GM23338 (cell line): ENCODE measurements at regions not wholly inside any gene's neighbourhood (a gene's known extent, or its start where the extent isn't known, plus 50 kb on each side); places are given as distances from the start of the nearest gene placed in this dataset.

ENCODE experiments used
- ATAC-seq: fragments of 200-7000 bp; cut with Tn5 transposase; 3 replicates; pipeline ENCODE4 v1.9.1; 2020
- DNase-seq: peaks from one replicate; pipeline ENCODE4 v3.0.0-alpha.2; 2015; ENCODE audit warnings: low spot score
- H2AFZ ChIP-seq: fragments of 200-600 bp; sonication (generic); 2 replicates; pipeline ENCODE4 v1.8.0; 2016; ENCODE audit warnings: antibody characterized with exemption, mild to moderate bottlenecking, moderate library complexity
- H3F3A ChIP-seq: fragments of 200-600 bp; sonication (generic); replicated peaks from 2 replicates; pipeline ENCODE4 v1.8.0; 2017; ENCODE audit warnings: antibody characterized with exemption, mixed run types, low read depth
- H3K27ac ChIP-seq: fragments of 200-600 bp; sonication (generic); 2 replicates; pipeline ENCODE4 v1.6.1; 2016; ENCODE audit warnings: low read depth
- H3K27me3 ChIP-seq: fragments of 200-600 bp; sonication (generic); 2 replicates; pipeline ENCODE4 v1.8.0; 2016; ENCODE audit warnings: mild to moderate bottlenecking, mixed run types, moderate library complexity; ENCODE audit not compliant: insufficient read depth
- H3K36me3 ChIP-seq: fragments of 200-600 bp; sonication (generic); 2 replicates; pipeline ENCODE4 v1.8.0; 2016; ENCODE audit warnings: mild to moderate bottlenecking; ENCODE audit not compliant: insufficient read depth
- H3K4me1 ChIP-seq: fragments of 200-600 bp; sonication (generic); 2 replicates; pipeline ENCODE4 v1.8.0; 2016; ENCODE audit warnings: mild to moderate bottlenecking, moderate library complexity; ENCODE audit not compliant: insufficient read depth
- H3K4me2 ChIP-seq: fragments of 200-600 bp; sonication (generic); 2 replicates; pipeline ENCODE4 v1.7.1; 2017; ENCODE audit warnings: mixed run types
- H3K4me3 ChIP-seq: fragments of 200-600 bp; sonication (generic); 2 replicates; pipeline ENCODE4 v1.6.1; 2016; ENCODE audit warnings: mixed run types
- H3K79me2 ChIP-seq: fragments of 200-600 bp; sonication (generic); replicated peaks from 2 replicates; pipeline ENCODE4 v1.8.0; 2017; ENCODE audit warnings: mild to moderate bottlenecking; ENCODE audit not compliant: insufficient read depth
- H3K9me2 ChIP-seq: fragments of 200-600 bp; sonication (generic); 2 replicates; pipeline ENCODE4 v1.8.0; 2017; ENCODE audit not compliant: insufficient read depth
- H4K20me1 ChIP-seq: fragments of 200-600 bp; sonication (generic); replicated peaks from 2 replicates; pipeline ENCODE4 v1.8.0; 2017; ENCODE audit warnings: mild to moderate bottlenecking; ENCODE audit not compliant: insufficient read depth
- H3K27ac Mint-ChIP-seq: 2 replicates; pipeline ENCODE4 v1.8.0; 2020; ENCODE audit warnings: inconsistent platforms, mild to moderate bottlenecking, moderate library complexity, mixed read lengths
- H3K27me3 Mint-ChIP-seq: 3 replicates; pipeline ENCODE4 v1.8.0; 2022; ENCODE audit warnings: low read depth, mild to moderate bottlenecking, moderate library complexity, mixed read lengths, inconsistent platforms; ENCODE audit not compliant: insufficient read depth, poor library complexity
- H3K36me3 Mint-ChIP-seq: 3 replicates; pipeline ENCODE4 v1.8.0; 2021; ENCODE audit warnings: low read depth, mild to moderate bottlenecking, inconsistent platforms, moderate library complexity, mixed read lengths
- H3K4me1 Mint-ChIP-seq: 3 replicates; pipeline ENCODE4 v1.8.0; 2020; ENCODE audit warnings: mild to moderate bottlenecking, inconsistent platforms, mixed read lengths
- H3K4me3 Mint-ChIP-seq: 3 replicates; pipeline ENCODE4 v1.8.0; 2021; ENCODE audit warnings: moderate library complexity, mild to moderate bottlenecking, inconsistent platforms, mixed read lengths
- H3K9me3 Mint-ChIP-seq: 3 replicates; pipeline ENCODE4 v1.8.0; 2020; ENCODE audit warnings: moderate library complexity, mild to moderate bottlenecking, inconsistent platforms, mixed read lengths
- EZH2phosphoT487 ChIP-seq: fragments of 200-600 bp; sonication (generic); IDR thresholded peaks from one replicate; pipeline ENCODE4 v1.8.1; 2018; ENCODE audit warnings: antibody characterized with exemption; ENCODE audit not compliant: unreplicated experiment
- JUNB ChIP-seq: IDR thresholded peaks from one replicate; pipeline ENCODE4 v1.6.1; 2016; ENCODE audit warnings: antibody characterized with exemption; ENCODE audit not compliant: unreplicated experiment
- NANOG ChIP-seq: IDR thresholded peaks from 2 replicates; pipeline ENCODE4 v1.6.1; 2016; ENCODE audit warnings: antibody characterized with exemption, borderline replicate concordance
- TF ChIP-seq, protein P1 (sequence below): fragments of 250-450 bp; sonication (Bioruptor Pico); IDR thresholded peaks from 2 replicates; pipeline ENCODE4 v1.5.0; 2020; ENCODE audit warnings: mild to moderate bottlenecking, moderate library complexity
- TF ChIP-seq, protein P2 (sequence below), 2 experiments: fragments of 200-600 bp in 1 of 2; sonication (generic) in 1 of 2; conservative IDR thresholded peaks; 2 replicates each; pipeline versions ENCODE4 v1.5.1 to v1.6.1; 2016 to 2017; ENCODE audit warnings: antibody characterized with exemption in 2 of 2, low read depth in 2 of 2, mild to moderate bottlenecking in 2 of 2, moderate library complexity in 1 of 2

DNA sequence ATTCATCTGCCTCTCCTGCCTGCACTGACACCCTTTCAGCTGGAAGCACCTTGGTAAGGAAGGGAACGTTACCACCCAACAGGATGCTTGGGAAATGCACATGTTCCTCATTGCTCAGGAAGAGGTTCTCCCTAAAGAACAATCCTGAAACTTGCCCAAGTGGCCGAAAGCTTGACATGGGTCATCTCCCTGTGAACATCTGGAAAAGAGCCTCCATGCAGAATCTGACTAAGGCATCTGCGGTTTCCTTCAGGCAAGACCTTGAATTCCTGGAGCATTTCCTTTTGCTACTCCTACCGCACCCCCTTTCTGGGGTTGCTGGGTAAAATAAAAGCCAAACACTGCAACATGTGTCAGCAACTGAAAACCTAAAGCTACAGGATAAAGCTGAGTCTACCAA lies 68.7 kb upstream of the SNRK start (continued):
- TF ChIP-seq, protein P1, sequence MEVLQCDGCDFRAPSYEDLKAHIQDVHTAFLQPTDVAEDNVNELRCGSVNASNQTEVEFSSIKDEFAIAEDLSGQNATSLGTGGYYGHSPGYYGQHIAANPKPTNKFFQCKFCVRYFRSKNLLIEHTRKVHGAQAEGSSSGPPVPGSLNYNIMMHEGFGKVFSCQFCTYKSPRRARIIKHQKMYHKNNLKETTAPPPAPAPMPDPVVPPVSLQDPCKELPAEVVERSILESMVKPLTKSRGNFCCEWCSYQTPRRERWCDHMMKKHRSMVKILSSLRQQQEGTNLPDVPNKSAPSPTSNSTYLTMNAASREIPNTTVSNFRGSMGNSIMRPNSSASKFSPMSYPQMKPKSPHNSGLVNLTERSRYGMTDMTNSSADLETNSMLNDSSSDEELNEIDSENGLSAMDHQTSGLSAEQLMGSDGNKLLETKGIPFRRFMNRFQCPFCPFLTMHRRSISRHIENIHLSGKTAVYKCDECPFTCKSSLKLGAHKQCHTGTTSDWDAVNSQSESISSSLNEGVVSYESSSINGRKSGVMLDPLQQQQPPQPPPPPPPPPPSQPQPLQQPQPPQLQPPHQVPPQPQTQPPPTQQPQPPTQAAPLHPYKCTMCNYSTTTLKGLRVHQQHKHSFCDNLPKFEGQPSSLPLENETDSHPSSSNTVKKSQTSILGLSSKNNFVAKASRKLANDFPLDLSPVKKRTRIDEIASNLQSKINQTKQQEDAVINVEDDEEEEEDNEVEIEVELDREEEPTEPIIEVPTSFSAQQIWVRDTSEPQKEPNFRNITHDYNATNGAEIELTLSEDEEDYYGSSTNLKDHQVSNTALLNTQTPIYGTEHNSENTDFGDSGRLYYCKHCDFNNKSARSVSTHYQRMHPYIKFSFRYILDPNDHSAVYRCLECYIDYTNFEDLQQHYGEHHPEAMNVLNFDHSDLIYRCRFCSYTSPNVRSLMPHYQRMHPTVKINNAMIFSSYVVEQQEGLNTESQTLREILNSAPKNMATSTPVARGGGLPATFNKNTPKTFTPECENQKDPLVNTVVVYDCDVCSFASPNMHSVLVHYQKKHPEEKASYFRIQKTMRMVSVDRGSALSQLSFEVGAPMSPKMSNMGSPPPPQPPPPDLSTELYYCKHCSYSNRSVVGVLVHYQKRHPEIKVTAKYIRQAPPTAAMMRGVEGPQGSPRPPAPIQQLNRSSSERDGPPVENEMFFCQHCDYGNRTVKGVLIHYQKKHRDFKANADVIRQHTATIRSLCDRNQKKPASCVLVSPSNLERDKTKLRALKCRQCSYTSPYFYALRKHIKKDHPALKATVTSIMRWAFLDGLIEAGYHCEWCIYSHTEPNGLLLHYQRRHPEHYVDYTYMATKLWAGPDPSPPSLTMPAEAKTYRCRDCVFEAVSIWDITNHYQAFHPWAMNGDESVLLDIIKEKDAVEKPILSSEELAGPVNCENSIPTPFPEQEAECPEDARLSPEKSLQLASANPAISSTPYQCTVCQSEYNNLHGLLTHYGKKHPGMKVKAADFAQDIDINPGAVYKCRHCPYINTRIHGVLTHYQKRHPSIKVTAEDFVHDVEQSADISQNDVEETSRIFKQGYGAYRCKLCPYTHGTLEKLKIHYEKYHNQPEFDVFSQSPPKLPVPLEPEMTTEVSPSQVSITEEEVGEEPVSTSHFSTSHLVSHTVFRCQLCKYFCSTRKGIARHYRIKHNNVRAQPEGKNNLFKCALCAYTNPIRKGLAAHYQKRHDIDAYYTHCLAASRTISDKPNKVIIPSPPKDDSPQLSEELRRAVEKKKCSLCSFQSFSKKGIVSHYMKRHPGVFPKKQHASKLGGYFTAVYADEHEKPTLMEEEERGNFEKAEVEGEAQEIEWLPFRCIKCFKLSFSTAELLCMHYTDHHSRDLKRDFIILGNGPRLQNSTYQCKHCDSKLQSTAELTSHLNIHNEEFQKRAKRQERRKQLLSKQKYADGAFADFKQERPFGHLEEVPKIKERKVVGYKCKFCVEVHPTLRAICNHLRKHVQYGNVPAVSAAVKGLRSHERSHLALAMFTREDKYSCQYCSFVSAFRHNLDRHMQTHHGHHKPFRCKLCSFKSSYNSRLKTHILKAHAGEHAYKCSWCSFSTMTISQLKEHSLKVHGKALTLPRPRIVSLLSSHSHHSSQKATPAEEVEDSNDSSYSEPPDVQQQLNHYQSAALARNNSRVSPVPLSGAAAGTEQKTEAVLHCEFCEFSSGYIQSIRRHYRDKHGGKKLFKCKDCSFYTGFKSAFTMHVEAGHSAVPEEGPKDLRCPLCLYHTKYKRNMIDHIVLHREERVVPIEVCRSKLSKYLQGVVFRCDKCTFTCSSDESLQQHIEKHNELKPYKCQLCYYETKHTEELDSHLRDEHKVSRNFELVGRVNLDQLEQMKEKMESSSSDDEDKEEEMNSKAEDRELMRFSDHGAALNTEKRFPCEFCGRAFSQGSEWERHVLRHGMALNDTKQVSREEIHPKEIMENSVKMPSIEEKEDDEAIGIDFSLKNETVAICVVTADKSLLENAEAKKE = no peak
- TF ChIP-seq NANOG (no peak), EZH2phosphoT487 (no peak), JUNB (no peak)

DNA sequence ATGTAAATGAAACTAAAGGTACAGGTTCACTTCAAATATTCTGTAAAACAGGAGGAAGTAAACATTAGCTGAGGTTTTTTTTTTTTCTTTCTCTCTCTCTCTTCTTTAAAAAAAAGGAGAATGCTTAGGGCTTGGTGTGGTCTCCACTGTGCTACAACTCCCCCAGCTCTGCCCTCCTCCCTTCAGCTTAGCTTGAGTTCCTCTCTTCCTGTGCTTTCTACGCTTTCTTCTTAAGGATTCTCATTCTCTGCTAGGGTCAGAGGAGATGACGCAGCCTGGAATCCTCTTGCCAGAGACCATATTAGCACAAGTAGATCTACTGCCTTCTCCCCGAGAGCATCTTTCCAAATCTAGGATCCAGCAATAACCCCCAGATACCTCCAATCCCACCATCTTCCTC lies 69.1 kb upstream of the SNRK start:
- Histone ChIP-seq H3F3A (no peaks in the 10 kb centered on the region), H3K79me2 (no peaks in the 10 kb centered on the region)
- H3K9me3 Mint-ChIP-seq = peaks cover 2% of the 10 kb centered on the region; the same call in 1 of the 3 replicates

More for the DNA sequence above, 69.1 kb upstream of the SNRK start:
- Mint-ChIP-seq H3K36me3 (no peaks in the 10 kb centered on the region), H3K27me3 (peaks cover 2% of the 10 kb centered on the region), H3K4me3 (no peak overlapping the region), H3K4me1 (no peaks in the 10 kb centered on the region), H3K27ac (no peak overlapping the region)
- Histone ChIP-seq H3K4me3 (no peak overlapping the region), H4K20me1 (no peaks in the 10 kb centered on the region), H2AFZ (no peak overlapping the region), H3K27me3 (no peaks in the 10 kb centered on the region), H3K36me3 (no peaks in the 10 kb centered on the region), H3K9me2 (peaks cover 9% of the 10 kb centered on the region), H3K4me1 (no peaks in the 10 kb centered on the region), H3K27ac (no peak overlapping the region), H3K4me2 (no peak overlapping the region)
- no peak for TF ChIP-seq NANOG
- TF ChIP-seq, protein P2, sequence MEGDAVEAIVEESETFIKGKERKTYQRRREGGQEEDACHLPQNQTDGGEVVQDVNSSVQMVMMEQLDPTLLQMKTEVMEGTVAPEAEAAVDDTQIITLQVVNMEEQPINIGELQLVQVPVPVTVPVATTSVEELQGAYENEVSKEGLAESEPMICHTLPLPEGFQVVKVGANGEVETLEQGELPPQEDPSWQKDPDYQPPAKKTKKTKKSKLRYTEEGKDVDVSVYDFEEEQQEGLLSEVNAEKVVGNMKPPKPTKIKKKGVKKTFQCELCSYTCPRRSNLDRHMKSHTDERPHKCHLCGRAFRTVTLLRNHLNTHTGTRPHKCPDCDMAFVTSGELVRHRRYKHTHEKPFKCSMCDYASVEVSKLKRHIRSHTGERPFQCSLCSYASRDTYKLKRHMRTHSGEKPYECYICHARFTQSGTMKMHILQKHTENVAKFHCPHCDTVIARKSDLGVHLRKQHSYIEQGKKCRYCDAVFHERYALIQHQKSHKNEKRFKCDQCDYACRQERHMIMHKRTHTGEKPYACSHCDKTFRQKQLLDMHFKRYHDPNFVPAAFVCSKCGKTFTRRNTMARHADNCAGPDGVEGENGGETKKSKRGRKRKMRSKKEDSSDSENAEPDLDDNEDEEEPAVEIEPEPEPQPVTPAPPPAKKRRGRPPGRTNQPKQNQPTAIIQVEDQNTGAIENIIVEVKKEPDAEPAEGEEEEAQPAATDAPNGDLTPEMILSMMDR (conservative IDR thresholded peaks at IDR 0.05; ENCODE audit: low read depth in 2 of 2) = no peak
- DNase-seq (no peak), ATAC-seq (no peak)
